HG03571 (cell line): ENCODE measurements at regions not wholly inside any gene's neighbourhood (a gene's known extent, or its start where the extent isn't known, plus 50 kb on each side); places are given as distances from the start of the nearest gene placed in this dataset.

Source experiments
- ATAC-seq: cut with Tn5 transposase; IDR thresholded peaks from one replicate; pipeline ENCODE4 v1.9.1; 2021; ENCODE audit not compliant: unreplicated experiment

DNA sequence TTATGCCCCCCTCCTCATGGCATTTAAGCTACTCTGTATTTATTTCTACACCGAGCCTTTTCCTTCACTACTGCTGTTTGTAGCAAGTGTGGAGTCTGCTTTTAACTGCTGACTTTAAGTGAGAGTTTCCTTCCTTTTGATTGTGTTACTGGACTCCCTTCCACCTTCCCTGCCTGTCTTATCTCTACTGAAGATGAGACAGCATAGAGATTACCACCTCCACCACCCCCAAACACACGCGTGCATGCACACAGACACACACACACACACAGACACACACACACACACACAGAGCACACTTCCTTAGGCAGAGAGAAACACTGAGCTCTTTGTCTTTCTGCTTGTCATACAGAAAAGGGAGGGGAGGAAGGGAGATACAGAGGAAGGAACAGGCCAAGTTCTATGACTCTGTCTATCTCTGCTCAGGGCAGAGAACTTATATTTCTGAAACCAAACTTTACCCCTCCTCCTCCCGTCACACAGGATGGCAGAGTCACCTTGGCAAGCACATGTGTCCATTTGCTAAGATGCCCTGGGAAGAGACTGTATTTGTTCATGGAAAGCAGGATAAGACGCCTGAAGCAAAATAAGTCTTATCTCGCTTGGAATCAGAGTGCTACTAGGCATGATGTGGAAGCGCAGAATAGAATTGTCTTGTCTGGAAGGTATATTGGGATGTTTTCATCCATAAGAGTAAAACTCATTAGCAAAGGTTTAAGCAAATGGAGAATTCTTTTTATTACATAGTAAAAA lies 81.8 kb upstream of the CAV2 start:
- no peak for ATAC-seq

DNA sequence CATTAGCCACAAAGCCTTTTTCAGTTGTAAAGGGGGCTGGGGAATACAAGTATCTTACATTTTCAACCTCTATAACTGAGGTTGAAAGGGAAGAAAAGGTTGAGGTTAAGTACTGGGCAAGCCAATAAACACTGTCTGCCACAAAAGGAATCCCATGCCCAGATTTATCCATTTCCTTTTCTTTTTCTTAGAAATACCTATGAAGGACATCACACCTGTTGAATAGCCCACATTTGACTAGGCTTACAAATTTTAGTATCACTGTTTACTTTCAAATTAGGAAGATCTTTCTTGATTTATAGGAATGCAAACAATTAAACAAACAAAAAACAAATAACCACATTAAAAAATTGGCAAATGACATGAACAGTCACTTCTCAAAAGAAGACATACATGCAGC lies 81.0 kb upstream of the CAV2 start:
- no peak for ATAC-seq

DNA sequence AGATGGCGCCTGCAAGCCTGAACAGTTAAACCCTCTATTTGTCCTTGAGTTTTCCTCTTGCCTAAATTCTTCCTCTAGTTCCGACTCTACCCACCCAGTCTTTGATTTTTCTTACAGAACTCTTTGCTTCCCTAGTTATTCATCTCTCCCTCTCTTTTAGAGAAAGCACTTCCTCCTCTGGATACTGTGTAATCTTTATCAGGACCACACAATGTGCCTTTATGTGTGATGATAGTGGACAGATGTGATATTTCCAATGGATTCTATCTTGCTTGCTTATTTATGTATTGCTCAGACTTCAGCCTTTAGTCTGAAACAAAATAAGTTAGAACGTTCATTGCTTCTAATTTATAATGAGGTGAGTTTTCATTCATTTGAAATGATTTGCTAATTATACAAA lies 79.5 kb upstream of the CAV2 start:
- no peak for ATAC-seq

DNA sequence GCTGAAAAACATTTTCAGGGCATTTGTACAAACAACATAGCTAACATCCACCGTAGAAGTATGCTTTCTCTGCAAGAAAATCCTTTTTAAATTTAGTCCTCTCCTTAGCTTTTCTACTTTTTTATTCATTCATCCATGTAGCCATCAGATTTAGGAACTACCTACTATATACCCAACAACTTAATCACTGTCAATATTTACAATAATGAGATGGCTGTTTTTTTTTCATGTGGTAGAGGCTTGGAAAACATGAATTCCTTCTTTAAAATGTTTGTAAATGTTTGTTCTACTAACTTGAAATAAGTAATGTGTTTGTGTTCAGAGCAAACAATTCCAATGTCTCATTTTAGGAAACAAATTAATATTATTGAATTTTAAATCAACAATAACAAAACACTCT lies 78.2 kb upstream of the CAV2 start:
- ATAC-seq, result no peak

DNA sequence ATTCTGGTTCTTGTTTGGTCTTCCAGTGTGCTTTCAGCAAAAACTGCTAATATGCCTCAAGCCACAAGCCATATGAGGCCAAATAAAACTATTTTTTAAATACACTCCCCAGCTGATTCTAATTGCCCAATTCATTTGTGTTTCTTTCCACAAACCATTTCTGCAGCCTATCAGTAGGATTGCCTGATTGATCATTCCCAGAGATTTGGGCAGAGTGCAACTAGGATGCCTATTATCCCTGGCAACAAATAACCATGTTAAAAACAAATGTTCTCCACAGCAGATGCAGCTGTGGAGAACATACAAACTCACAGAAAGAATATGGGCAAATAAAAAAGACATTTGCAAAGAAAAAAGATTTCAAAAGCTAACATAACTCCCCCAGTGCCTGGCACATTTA lies 76.9 kb upstream of the CAV2 start:
- no peak for ATAC-seq

DNA sequence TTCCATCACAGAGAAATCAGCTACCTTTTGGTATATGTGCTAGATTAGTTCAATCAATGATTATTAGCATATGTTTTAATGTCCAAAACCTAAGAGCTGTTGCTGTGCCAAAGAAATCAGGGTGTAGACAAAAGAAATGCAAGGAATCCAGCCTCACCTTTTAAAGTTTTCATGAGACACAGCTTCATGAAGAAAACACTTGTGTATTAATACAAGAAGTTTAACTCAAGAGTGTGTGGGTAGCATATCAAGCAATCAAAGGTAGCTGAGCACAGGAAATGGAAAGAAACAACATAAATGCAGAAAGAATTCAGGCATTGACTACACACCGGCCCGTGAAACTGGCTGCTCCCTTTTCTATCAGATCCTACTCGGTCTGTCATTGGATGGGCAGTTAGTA lies 76.0 kb upstream of the CAV2 start:
- ATAC-seq, result no peak

DNA sequence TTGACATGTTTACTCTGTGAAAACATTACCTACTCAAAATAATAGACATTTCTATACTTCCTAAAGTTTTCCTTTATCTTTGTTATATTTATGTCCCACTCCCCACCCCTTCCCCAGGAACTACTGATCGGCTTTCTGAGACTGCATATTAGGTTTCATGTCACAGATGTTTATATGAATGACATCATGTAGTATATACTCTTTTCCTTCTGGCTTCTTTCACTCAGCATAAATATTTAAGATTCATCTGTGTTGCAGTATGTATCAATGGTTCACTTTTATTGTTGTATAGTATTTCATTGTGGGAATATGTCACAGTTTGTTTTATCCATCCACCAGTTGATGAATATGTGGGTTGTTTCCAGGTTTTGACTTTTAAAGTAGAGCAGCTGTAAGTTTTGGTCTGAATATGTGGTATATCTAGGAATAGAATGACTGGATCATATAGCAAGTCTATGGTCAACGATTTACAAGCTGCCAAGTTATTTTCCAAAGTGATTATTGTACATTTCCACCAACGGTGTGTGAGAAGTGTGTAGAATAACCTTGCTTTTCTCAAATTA lies 73.8 kb upstream of the CAV2 start:
- no peak for ATAC-seq

DNA sequence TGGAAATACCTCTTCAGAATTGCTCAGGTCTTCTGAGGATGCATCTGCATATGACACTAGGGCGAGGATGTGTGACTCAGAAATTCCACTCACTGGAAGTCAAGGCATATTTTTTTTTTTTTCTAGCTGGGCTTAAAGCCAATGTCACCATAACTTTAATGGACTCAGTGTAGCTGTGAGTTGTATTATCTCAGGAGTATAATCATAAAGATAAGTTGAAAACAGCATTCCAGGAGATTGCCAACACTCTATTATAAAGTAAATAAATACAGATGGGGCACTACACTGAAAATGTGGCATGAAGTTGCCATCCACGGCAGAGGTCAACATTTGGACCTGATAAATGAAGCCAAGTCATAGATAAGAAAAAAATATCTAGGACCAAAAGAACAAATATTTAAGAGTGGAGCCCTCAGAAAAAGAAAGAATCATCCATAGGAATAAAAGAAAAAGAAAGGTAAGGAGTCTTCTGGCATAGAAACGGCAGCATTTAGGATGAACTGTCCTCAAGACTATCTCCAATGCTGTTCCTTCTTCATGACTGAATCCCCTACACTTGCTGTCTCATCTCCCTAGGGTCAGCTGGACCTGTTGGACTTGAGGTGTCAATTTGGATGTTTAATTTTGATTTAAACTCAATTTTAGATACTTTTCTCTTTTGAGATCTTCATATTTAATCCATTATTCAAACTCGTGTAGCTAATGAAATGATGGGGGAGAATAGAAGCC lies 72.9 kb upstream of the CAV2 start:
- no peak for ATAC-seq

DNA sequence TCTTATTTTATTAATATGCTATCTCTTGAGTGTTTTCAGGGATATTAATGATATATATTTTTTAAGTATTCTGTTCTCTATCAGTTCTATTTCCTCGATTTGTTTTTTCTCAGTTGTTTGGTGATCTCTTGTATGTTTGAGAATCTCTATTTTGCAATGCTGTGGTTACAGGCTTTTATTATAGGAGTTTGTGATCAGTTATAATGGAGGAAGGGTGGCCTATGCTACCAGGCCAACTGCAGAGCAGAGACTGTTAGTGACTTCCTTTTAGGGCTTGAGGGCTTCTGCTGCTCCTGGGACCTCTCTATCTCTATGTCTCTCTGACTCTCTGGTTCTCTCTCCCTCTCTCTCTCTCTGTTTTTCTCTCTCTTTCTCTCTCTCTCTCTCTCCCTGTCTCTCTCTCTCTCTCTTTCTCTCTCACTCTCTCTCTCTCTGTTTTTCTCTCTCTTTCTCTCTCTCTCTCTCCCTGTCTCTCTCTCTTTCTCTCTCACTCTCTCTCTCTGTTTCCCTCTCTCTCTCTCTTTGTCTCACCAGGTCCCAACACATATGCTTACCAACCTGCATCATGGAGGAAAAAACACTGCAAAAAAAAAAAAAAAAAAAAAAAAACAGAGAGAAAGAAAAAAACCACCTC lies 69.4 kb upstream of the CAV2 start:
- ATAC-seq, result no peak

DNA sequence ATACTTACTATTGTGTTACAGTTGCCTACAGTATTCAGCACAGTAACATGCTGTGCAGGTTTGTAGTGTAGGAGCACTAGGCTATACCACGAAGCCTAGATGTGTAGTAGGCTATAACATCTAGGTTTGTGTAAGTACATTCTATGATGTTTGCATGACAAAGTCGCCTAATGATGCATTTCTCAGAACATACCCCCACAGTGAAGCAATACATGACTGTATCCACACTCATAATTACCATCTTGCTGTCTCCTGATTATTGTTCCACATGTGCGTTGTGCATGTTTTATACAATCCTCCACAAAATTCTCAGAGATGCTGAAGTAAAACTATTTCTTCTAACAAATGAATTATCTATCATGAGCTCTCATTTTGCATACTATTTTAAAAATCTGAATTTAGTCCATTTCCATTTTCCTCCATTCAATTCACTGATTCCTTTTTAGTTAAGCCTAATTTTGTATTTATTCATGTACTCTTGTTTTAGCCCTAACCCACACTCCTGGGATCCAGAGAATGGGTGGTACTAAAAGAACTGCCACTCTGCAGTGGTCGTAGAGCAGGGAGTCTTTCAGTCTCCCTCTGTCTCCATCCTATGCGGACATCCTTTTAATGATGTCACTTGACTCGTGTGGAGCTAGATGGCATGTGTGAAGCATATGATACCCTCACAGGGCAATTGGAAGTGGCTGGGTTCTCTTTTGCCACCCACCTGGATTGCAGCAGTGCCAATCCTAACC lies 67.6 kb upstream of the CAV2 start:
- ATAC-seq, result no peak

DNA sequence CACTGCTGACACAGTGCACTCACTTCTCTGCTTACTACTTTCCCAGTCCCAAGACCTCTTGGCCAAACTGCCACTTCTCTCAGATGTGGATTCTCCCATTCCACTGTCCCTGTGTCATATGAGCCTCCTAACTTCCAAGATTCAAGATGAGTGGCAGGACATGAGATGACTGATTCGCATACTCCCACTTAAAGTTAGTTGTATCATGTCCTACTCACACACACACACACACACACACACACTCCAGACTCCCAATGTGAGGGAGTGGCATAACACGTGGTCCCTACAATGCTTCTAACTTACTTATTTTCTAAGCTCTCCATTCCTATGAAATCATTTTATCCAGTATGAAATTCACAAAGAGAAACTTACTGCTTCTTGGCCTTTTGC lies 67.0 kb upstream of the CAV2 start:
- no peak for ATAC-seq

DNA sequence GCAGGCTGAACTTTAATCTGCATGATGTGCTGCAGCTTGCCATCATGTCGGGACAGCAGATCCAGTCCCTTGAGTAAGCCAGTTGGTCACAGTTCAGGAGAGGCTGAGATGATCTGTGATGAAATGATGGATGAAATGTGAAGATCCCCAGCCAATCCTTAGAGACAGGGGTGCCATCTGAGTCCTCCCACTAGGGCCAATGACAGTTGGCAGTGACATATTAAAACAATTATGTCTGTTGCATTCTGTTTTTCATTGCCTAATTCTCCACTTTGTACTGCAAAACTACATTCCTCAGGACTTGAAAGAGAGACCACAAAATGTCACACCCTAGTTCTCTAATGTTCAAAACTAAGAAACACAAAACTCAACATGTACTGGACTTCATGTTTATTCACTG lies 66.3 kb upstream of the CAV2 start:
- no peak for ATAC-seq

DNA sequence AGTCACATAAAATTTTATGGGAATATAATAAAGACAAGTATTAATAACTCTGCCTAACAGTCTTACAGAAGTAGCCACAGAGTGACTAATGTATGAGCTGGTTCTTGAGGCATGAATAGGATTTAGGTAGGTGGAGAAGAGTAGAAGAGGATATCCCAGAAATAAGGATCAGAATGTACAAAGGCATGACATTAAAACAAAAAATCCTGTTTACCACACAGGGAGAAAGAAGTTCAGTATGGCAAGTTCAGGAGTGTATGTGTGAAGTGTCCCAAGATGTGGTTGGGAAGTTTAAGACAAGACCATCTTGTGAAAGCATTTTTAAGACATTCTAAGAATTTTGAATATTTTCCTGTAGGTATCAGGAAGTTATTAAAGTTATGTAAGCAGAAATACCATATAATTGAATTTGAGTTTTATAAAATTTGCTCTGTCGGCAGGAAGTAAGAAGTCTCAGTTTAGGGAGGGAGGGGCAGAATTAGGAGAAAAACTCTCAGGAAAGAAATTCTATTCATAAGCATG lies 64.7 kb upstream of the CAV2 start:
- ATAC-seq, result no peak

DNA sequence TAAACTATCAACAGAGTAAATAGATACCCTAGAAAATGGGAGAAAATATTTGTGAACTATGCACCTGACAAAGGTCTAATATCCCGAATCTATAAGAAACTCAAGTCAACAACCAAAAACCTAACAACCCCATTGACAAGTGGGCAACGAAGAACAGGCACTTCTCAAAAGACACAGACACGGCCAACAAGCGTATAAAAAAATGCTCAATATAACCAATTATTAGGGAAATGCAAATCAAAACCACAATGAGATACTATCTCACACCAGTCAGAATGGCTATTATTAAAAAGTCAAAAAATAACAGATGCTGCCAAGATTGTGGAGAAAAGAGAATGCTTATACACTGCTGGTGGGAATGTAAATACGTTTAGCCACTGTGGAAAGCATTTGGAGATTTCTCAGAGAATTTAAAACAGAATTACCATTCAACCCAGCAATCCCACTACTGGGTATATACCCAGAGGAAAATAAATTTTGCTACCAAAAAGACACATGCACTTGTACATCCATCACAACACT lies 63.2 kb upstream of the CAV2 start:
- no peak for ATAC-seq

DNA sequence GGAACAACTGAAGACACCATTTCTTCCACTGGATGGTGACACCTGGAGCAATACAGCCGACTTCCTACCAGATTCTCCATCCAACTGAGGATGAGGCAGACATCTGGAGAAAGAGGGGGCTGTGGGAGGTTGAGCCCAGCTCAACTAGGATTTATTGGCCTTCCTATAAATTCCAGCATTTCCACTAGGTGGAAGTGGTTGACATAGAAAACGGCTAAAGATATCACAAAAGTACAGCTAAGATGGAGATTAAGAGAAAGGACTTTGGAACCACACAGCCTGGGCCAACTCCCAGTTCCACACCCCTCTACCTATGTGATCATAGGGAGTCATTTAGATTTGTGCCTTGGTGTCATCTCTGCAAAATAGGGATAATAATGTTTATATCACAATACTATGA lies 61.3 kb upstream of the CAV2 start:
- no peak for ATAC-seq

DNA sequence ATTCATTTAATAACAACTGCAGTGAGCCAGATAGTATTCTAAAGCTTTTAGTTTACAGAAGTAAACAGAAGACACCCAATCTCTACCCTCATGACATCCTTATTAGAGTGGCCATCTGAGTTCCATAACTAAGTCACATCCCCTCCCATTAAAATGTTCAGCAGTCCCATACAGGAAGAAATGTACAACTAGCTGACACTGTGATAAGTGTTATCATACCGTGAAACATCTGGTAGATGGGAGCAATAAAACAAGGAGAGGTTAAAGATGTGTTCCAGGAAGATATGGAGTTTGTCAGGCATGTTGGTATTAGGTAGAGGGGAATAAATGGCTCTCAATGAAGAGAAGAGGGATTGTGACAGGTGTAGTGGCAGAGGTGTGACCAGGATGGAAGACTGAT lies 60.5 kb upstream of the CAV2 start:
- ATAC-seq, result no peak

DNA sequence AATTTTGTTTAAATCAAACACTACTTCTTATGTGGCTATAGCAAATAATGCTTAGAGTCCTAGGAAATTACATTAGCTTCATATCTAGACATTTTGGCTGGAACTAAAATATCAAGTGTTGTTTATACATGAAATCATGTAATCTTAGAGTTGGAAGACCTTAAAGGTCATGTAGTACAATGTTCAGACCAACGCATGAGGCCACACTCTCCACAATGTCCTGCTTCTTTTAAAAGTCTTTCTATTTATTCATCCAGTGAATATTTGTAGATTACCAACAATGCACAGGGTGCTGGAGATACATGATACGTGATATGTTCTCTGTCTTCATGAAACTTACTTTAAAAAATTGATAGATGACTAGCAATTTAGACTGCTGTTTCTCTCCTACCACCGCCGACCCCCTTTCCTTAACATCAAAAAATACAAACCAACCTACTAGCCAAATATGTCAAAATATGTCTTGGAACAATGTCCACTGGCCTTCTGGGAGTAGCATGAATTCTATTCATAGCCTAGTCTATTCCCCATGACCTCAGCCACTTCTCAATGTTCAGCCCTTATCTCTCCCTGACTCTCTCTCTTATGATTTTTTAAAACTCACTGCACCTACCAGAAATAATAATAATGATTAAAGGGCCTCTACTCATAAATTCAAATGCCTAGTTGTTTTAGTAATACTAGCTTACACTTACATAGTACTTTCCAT lies 59.5 kb upstream of the CAV2 start:
- no peak for ATAC-seq

DNA sequence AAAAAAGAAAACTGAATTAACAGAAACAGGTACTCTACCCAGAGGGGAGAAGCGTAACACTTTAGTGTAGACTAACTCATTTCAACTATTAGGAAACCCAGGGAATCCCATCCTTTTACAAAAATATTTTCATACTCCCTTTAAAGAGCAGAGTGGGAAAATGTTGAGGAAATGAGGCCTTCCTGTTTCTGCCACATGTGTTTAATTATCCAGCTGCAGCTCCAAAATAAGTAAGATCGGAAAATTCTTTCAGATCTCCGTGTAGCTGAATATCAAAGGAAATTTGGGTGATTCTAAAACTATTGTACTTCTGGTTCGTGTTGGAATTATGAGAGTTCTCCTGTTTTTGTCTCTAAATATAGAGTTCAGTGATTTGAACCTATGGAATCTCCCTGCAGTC lies 58.0 kb upstream of the CAV2 start:
- ATAC-seq, result no peak

DNA sequence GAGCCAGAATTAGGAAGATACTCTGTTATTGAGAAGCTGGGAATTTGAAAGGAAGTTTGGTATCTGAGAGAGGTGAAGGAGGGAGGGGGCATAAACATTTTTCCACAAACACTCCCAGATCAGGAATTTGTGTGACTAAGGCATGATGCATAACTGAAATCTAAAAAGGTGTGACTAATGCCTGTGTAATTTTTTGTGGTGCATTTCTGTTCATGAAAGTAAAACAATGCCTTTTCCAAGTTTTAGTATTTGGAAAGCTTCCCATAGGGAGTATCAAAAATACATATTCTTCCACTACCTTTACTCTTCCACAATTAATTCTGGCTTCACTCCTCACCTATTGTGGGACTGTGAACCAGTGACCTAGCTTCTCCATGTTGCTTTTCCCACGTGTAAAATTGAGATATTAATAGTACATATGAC lies 56.4 kb upstream of the CAV2 start:
- ATAC-seq, result no peak

DNA sequence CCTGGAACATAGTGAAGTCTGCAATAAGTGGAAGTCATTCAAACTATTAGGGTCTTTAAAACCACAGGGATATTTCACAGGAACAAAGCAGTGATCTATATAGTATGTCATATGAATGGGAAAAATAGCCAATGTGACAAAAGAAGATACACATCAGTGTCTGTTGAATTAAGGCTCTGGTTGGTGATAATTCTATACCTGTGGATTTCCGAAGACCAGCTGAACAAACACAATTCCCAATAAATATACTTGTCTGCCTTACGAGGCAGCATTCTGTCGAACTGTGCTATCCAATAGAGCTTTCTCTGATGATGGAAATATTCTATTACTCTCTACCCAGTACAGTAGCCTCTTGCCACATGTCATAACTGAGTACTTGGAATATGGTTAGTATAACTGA lies 55.9 kb upstream of the CAV2 start:
- ATAC-seq, result no peak
